B cell (primary cell): ENCODE measurements at regions not wholly inside any gene's neighbourhood (a gene's known extent, or its start where the extent isn't known, plus 50 kb on each side); places are given as distances from the start of the nearest gene placed in this dataset.

Experiments used
- ATAC-seq: fragments of 200-7000 bp; cut with Tn5 transposase; one replicate; pipeline ENCODE4 v1.10.0; 2021; ENCODE audit warnings: low read depth, mild to moderate bottlenecking, moderate number of reproducible peaks, moderate library complexity
- CTCF ChIA-PET: fragments of 350-600 bp; sonication (Branson Sonifier 250); formaldehyde crosslinking; loops from one replicate; lab custom pipeline; 2021; ENCODE audit warnings: antibody characterized with exemption, inconsistent platforms; lab: Charles Lee
- POLR2A ChIA-PET: fragments of 350-600 bp; sonication (Branson Sonifier 250); formaldehyde crosslinking; loops from one replicate; lab custom pipeline; 2021; ENCODE audit warnings: antibody characterized with exemption; lab: Charles Lee
- DNase-seq: peaks from one replicate; pipeline ENCODE4 v3.0.0; 2013
- H2AFZ ChIP-seq: 2 replicates; pipeline ENCODE4 v1.6.1; 2012; ENCODE audit warnings: mild to moderate bottlenecking, low read depth, low read length; ENCODE audit not compliant: insufficient read depth, poor library complexity, severe bottlenecking
- H3K27ac ChIP-seq, 2 donors: 1 replicate in 1 of 2; 2 replicates in 1 of 2; pipeline ENCODE4 v1.5.1; 2012 to 2013; ENCODE audit warnings: low read length in 2 of 2, mild to moderate bottlenecking in 2 of 2, moderate library complexity in 1 of 2
- H3K27me3 ChIP-seq, 4 experiments: fragments of 200-600 bp in 1 of 4; sonication (generic) in 1 of 4; replicated peaks in 1 of 4; 1 replicate in 2 of 4; 2 replicates in 2 of 4; pipeline versions ENCODE4 v1.6.1 to v1.7.0; 2013 to 2016; ENCODE audit warnings: low read length in 3 of 4, mild to moderate bottlenecking in 2 of 4, mixed read lengths in 1 of 4, moderate library complexity in 1 of 4; ENCODE audit not compliant: insufficient read depth in 4 of 4, control insufficient read depth in 3 of 4; ENCODE audit errors: control extremely low read depth in 1 of 4
- H3K36me3 ChIP-seq, 2 experiments: replicated peaks in 1 of 2; 1 replicate in 1 of 2; 2 replicates in 1 of 2; pipeline versions ENCODE4 v1.6.1 to v1.7.1; 2013; ENCODE audit warnings: low read length in 1 of 2; ENCODE audit not compliant: insufficient read depth in 2 of 2, control insufficient read depth in 1 of 2; ENCODE audit errors: control extremely low read depth in 1 of 2, extremely low read depth in 1 of 2
- H3K4me1 ChIP-seq, 2 donors: fragments of 200-600 bp in 1 of 2; sonication (generic) in 1 of 2; 1 replicate in 1 of 2; 2 replicates in 1 of 2; pipeline versions ENCODE4 v1.5.1 to v1.6.1; 2013 to 2017; ENCODE audit warnings: low read length in 2 of 2; ENCODE audit not compliant: control insufficient read depth in 2 of 2, insufficient read depth in 2 of 2
- H3K4me2 ChIP-seq: replicated peaks from 2 replicates; pipeline ENCODE3; 2012; ENCODE audit warnings: mild to moderate bottlenecking, low read depth, low read length; ENCODE audit not compliant: poor library complexity, severe bottlenecking
- H3K4me3 ChIP-seq, 5 experiments: fragments of 200-600 bp in 1 of 5; sonication (generic) in 1 of 5; 1 replicate in 3 of 5; 2 replicates in 2 of 5; pipeline versions ENCODE4 v1.5.1 to v1.7.0; 2011 to 2016; ENCODE audit warnings: low read length in 4 of 5, mild to moderate bottlenecking in 4 of 5, low read depth in 2 of 5, control low read depth in 1 of 5, moderate library complexity in 1 of 5; ENCODE audit not compliant: insufficient read depth in 1 of 5; ENCODE audit errors: control extremely low read depth in 1 of 5, extremely low read depth in 1 of 5
- H3K79me2 ChIP-seq: fragments of 200-600 bp; sonication (generic); one replicate; pipeline ENCODE4 v1.6.0; 2016; ENCODE audit warnings: low read length; ENCODE audit not compliant: control insufficient read depth, insufficient read depth
- H3K9ac ChIP-seq: fragments of 200-600 bp; sonication (generic); 2 replicates; pipeline ENCODE4 v1.6.1; 2017; ENCODE audit warnings: mild to moderate bottlenecking, low read length, moderate library complexity
- H3K9me3 ChIP-seq, 3 donors: one replicate each; pipeline versions ENCODE4 v1.6.1 to v1.7.1; 2013; ENCODE audit warnings: low read length in 2 of 3; ENCODE audit not compliant: control insufficient read depth in 2 of 3, insufficient read depth in 1 of 3; ENCODE audit errors: control extremely low read depth in 1 of 3
- H4K20me1 ChIP-seq: 2 replicates; pipeline ENCODE4 v1.6.0; 2012; ENCODE audit warnings: mild to moderate bottlenecking, low read length; ENCODE audit not compliant: insufficient read depth, control insufficient read depth, poor library complexity, severe bottlenecking
- H3K27ac Mint-ChIP-seq: one replicate; pipeline ENCODE4 v1.8.0; 2021; ENCODE audit warnings: mixed read lengths
- H3K27me3 Mint-ChIP-seq: one replicate; pipeline ENCODE4 v1.8.0; 2021; ENCODE audit warnings: mixed read lengths
- H3K4me1 Mint-ChIP-seq: one replicate; pipeline ENCODE4 v1.8.0; 2021; ENCODE audit warnings: mixed read lengths
- H3K4me3 Mint-ChIP-seq: one replicate; pipeline ENCODE4 v1.8.0; 2021; ENCODE audit warnings: mixed read lengths
- H3K9me3 Mint-ChIP-seq: one replicate; pipeline ENCODE4 v1.8.0; 2022; ENCODE audit warnings: mixed read lengths; ENCODE audit not compliant: insufficient read depth
- CTCF ChIP-seq: fragments of 200-600 bp; IDR thresholded peaks from one replicate; pipeline ENCODE4 v1.8.0; 2022; ENCODE audit warnings: antibody characterized with exemption, mild to moderate bottlenecking
- EZH2 ChIP-seq: IDR thresholded peaks from 2 replicates; pipeline ENCODE4 v1.6.1; 2012; ENCODE audit warnings: borderline replicate concordance, low read depth, mild to moderate bottlenecking, moderate library complexity, low read length; ENCODE audit not compliant: insufficient read depth, poor library complexity, severe bottlenecking
- WGBS: methylation state at CpG from one replicate; pipeline ENCODE4 v1.1.5; 2013; ENCODE audit warnings: missing lambda C conversion rate; ENCODE audit not compliant: insufficient coverage; 5-methylcytosine and 5-hydroxymethylcytosine counted together
- intact Hi-C: fragments of 100-400 bp; cut with micrococcal nuclease; formaldehyde crosslinking; loops from one replicate; pipeline ENCODE4 v1.10.0; 2022

GRCh38 chr17:6943406-6943805, 52.4 kb upstream of the ALOX12 start:
- no peak overlapping the region for H3K27ac Mint-ChIP-seq
- no peaks in the 10 kb centered on the region for H3K27me3 ChIP-seq

More at GRCh38 chr17:6943406-6943805, 52.4 kb upstream of the ALOX12 start:
- ChIA-PET CTCF (interaction anchor here (0.9 kb wide), 1 partner anchor 29 kb away, joined by 3 read pairs; no protein-coding TSS in a partner anchor), POLR2A (no interaction called here)
- Histone ChIP-seq H4K20me1 (no peaks in the 10 kb centered on the region), H3K9ac (no peak overlapping the region), H3K27ac (no peak overlapping the region), H3K9me3 (no peaks in the 10 kb centered on the region), H2AFZ (no peak overlapping the region), H3K4me2 (no peak overlapping the region), H3K36me3 (no peaks in the 10 kb centered on the region), H3K4me3 (no peak overlapping the region), H3K79me2 (no peaks in the 10 kb centered on the region), H3K4me1 (no peaks in the 10 kb centered on the region)
- H3K4me1 Mint-ChIP-seq = no peaks in the 10 kb centered on the region
- no peaks in the 10 kb centered on the region for H3K27me3 Mint-ChIP-seq
- intact Hi-C loops = no loop called here
- no peak overlapping the region for H3K4me3 Mint-ChIP-seq
- no peaks in the 10 kb centered on the region for H3K9me3 Mint-ChIP-seq
- TF ChIP-seq CTCF (no peak), EZH2 (no peak)
- WGBS = no CpG with 5 or more reads among the region's 4 CpGs
- ATAC-seq = no peak
- DNase-seq = no peak
